A549 (cell line): ENCODE measurements at regions not wholly inside any gene's neighbourhood (a gene's known extent, or its start where the extent isn't known, plus 50 kb on each side); places are given as distances from the start of the nearest gene placed in this dataset.

Experiments
- CEBPB ChIP-seq, 2 experiments: fragments of >200 bp in 1 of 2; sonication (Bioruptor Twin) in 1 of 2; formaldehyde crosslinking in 1 of 2; IDR thresholded peaks; 2 replicates each; pipeline ENCODE4 v1.6.1; 2012 to 2016
- POLR2A ChIP-seq: IDR thresholded peaks from 2 replicates; pipeline ENCODE4 v1.6.1; 2012; ENCODE audit warnings: mild to moderate bottlenecking, low read length
- TF ChIP-seq, protein P1 (sequence below): IDR thresholded peaks from 2 replicates; pipeline ENCODE4 v1.6.1; 2012
- TF ChIP-seq, protein P2 (sequence below): fragments of 150-350 bp; IDR thresholded peaks from 2 replicates; pipeline ENCODE4 v1.6.1; 2014; ENCODE audit warnings: low read depth, mild to moderate bottlenecking, low read length

DNA sequence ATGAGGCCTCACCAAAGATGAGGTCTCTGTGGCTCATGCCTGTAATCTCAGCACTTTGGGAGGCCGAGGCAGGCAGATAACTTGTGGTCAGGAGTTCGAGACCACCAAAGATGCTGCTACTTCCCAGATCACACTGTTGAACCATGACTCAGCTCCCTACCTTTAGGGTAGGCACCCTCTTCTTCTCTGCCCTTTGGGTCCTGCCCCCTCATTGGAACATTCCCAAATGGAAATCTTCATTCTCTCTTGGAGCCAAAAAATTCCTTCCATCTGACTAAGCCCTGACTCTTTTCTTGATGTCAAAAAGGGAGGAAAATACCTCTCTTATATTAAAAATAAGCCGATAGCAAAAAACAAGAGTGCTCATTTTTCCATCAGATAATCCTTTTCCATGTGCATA, 183.5 kb downstream of the PAX3 start:
- TF ChIP-seq, protein P1, sequence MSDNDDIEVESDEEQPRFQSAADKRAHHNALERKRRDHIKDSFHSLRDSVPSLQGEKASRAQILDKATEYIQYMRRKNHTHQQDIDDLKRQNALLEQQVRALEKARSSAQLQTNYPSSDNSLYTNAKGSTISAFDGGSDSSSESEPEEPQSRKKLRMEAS = no peak
- TF ChIP-seq, protein P2, sequence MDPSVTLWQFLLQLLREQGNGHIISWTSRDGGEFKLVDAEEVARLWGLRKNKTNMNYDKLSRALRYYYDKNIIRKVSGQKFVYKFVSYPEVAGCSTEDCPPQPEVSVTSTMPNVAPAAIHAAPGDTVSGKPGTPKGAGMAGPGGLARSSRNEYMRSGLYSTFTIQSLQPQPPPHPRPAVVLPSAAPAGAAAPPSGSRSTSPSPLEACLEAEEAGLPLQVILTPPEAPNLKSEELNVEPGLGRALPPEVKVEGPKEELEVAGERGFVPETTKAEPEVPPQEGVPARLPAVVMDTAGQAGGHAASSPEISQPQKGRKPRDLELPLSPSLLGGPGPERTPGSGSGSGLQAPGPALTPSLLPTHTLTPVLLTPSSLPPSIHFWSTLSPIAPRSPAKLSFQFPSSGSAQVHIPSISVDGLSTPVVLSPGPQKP = no peak
- TF ChIP-seq CEBPB (IDR thresholded peaks at IDR 0.05) = no peak
- TF ChIP-seq POLR2A = no peak
